Hepatocyte (in vitro differentiated cells): ENCODE measurements at regions not wholly inside any gene's neighbourhood (a gene's known extent, or its start where the extent isn't known, plus 50 kb on each side); places are given as distances from the start of the nearest gene placed in this dataset.

Experiments used
- CTCF ChIP-seq: fragments of 200-600 bp; sonication (generic); IDR thresholded peaks from 2 replicates; pipeline ENCODE4 v1.5.1; 2016; ENCODE audit warnings: antibody characterized with exemption, mild to moderate bottlenecking; ENCODE audit not compliant: poor library complexity
- EZH2 ChIP-seq: fragments of 200-600 bp; sonication (generic); IDR thresholded peaks from 2 replicates; pipeline ENCODE4 v1.6.1; 2016; ENCODE audit warnings: antibody characterized with exemption, mild to moderate bottlenecking, borderline replicate concordance

- TF ChIP-seq CTCF (no peak), EZH2 (no peak)
These were observed 221.8 kb upstream of the IGFBP7 start for GRCh38 chr4:57331959-57332358.
